Daoy (cell line): ENCODE measurements at regions not wholly inside any gene's neighbourhood (a gene's known extent, or its start where the extent isn't known, plus 50 kb on each side); places are given as distances from the start of the nearest gene placed in this dataset.

Experiments used
- DNase-seq: peaks from one replicate; pipeline ENCODE4 v3.0.0-alpha.2; 2015; ENCODE audit warnings: low read depth

DNA sequence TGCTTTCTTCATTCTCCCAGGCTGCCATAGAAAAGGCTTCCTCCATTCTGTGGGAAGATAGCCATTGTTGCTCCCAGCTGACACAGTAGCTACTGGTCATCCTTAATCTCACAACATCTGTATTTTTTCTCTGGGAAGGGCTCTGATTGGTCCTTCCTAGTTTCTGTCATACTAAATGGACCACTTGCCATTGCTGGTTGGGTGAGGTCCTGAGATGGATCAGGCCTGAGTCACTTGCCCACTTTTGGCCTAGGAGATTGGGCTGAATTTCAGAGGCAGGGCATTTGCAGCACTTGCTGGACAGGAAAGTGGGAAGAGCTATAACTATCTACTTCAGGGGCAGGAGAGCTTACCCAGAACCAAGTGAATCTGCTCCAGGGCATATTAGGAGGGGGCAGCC is 106.5 kb upstream of the PROK2 start:
- no peak for DNase-seq

DNA sequence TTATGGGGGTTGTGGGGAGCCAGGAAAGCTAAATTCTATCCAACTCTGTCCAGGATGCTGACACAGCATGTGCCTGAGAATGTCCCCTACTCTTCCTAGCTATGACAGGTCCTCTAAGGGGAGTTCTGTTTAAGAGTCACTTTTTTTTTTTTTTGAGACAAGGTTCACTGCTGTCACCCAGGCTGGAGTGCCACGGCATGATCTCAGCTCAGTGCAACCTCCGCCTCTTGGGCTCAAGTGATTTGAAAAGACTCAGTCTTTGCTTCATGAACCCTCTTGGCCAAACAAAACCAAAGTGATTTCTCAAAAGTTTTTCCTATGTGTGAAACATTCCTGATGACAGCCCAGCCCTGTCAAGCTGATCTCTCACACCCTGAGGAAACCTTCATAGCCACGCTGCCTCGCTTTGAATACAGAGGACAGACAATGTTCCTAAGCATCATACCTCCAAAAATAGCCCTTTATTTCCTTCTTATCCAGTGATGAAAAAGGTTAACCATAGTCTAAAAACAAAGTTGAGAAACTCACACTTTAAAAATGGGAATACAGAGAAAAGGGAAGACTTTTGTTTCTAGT is 105.5 kb upstream of the PROK2 start:
- no peak for DNase-seq

DNA sequence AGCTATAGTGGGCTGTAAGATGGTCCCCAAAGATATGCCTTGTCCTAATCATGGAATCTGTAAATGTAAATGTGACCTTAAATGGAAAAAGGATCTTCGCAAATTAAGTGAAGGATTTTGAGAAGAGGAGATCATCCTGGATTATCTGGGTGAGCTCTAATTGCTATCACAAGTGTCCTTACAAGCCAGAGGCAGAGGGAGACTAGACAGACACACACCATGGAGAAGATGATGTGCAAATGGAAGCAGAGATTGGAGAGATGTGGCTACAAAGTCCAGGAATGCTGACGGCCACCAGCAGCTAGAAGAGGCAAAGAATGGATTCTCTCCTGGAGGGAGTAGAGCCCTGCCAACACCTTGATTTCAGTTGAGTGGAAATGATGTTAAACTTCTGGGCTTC is 102.3 kb upstream of the PROK2 start:
- no peak for DNase-seq

DNA sequence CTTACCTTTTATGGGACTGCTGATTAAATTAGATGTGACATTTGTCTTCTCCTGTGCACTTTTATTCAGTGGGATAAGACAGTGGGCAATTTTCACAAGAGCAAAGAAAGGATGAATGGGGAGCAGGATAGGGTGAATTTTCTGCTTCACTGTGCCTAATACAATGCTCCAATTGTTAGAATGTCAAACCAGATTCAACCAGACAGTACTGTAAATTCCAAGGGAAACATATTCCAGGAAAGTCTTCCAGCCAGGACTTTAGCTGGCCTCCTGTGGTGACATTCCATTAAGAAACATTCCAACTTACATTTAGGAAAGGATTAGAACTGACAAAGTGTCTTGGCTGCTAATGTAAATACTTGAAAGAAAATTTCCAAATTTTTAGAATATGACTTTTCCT is 100.1 kb upstream of the PROK2 start:
- no peak for DNase-seq

DNA sequence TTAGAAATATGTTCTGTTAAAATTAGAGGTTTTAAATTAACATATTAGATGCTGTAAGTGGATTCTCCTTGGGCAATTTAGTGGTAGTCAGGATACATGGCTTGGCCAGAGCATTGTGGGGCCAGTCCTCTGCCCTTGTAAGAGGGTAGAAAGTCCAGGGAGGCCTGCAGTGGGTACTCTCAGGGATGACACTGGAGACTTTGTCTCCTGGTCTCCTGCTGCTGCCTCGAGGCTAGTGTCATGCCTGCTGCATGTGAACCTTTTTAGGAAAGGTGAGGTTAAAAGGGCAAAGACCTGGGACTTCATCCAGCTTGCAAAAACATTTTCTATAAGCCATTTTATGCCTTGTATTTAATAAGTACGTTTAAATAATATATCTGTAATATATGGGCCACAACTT is 96.8 kb upstream of the PROK2 start:
- DNase-seq, result no peak

DNA sequence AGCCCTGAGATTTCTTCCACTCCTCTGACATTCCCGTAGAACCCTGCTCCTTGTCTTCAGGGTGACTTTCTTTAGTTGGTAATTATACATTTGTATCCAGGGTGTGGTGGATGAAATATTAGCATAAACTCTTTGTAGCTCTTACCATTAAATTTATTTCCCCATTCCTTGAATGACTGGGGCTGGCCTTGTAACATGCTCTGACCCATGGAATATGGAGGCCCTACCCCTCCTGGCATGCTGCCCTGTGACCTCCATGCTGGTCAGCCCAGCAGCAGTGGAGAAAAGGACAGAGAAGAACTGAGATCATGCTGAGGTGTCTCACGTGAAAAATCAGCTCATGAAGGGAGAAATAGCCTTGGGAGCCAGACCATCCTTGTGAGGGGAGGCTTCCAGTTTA is 96.1 kb upstream of the PROK2 start:
- no peak for DNase-seq

DNA sequence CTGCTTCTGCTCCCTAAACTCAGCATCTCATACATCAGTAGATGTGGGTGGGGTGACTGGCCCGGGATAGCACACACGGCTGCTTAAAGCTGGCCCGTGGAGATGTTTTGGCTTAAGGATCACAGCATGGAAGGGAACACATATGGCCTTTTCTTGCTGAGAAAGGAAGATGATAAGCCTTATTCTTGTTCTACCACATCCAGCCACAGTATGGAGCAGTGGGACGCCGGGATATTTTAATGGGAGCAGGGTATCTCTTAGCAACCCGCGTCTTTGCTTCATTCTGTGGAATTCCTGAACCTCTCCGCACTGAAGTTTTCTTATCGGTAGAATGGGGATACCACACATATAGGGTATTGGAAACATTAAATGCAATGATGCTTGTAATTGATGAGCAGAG is 94.1 kb upstream of the PROK2 start:
- no peak for DNase-seq

DNA sequence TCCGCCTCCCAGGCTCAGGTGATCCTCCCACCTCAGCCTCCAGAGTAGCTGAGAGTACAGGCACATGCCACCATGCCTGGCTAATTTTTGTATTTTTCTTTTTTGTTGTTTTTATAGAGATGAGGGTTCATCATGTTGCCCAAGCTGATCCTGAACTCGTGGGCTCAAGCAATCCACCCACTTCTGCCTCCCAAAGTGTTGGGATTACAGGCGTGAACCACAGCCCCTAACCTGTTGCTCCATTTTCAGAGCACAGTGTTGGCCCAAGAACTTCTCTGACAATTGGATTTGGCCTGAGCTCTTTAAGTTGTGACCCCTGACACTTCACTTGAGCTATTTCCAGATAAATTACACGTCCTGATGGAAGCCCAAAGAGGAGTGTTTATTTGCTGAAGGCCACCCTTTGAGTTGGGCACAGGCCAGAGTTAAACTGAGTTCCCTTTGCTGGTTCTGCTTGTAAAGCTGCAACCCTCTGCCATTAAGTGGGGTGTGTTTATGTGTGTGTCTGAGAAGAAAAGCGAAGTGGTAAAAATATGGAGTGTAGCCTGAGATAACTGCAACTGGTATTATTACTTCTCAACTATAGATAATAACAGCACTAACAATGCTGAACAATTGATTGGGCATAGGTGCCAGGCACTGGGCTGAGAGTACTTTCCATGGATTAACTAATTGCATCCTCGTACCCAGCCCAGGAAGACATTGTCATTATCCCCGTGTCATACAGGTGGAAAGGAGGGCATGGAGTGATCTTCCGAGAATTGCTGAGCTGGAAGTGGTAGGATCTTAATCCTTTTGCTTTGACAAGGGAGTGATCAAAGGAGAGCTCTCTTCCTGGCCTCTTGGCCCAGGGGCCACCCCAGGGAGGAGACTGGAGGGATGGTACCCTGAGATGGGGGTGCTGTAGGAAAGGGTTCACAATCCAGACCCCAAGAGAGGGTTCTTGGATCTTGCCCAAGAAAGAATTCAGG is 91.5 kb upstream of the PROK2 start:
- DNase-seq, result no peak

DNA sequence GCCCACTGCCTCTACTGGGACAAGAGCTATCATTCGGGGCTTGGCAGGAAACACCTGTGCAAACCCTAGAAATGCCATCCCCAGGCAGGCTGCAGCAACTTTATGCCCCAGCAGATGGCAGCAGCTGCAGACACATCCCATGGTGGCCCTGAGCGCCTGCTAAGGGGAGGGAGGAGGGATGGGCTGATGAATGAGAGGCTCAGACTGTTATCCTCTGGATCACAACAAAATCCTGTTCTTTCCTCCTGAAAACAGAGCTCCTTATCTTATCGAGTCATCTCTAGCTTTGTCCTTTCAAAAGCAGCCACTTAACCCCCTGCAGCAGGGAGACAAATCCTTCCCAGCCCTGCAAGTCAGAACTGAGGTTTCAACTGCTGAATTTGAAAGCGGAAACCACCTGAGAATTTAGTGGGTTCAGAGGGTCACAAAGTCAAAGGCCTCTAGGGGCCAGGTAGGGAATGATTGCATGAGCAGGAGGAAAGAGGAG is 90.6 kb upstream of the PROK2 start:
- peak; percentile 68 for DNase-seq

DNA sequence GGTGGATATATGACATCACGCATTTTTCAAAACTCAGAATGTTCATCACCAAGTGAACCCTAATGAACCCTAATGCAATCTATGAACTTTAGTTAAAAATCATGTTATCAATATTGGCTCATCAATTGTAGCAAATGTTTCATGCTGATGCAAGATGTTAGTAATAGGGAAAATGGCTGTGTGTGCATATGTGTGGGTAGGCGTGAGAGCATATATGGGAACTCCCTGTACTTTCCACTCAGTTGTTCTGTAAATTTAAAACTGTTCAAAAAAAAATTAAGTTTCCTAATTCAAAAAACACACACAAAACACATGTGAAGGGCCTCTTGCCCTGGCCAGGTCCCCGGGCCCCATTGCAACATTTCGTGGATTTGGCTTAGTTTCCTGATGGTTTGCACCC is 89.7 kb upstream of the PROK2 start:
- DNase-seq, result no peak

DNA sequence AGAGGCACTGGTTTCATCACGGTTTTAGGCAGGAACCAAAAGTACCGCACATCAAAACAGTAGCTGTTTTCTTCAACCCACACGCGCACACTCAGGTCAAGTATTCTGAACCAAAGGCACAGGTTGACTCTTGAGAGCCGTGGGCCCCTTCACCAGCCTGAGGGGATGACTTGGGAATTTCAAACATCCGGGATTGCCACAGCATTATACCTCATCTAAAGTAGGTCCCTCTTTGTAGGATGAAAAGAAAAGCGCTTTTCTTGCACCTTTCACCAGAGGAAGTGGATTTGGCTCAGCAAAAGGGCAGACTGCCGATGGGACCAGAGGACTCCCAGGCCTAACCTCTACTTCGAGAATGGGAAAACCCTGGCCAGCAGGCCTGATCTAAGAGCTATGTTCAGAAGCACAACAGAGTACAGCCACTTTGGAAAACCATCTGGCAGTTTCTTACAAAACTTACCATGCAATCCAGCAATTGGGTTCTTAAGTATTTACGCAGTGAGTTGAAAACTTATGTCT is 88.2 kb upstream of the PROK2 start:
- no peak for DNase-seq

DNA sequence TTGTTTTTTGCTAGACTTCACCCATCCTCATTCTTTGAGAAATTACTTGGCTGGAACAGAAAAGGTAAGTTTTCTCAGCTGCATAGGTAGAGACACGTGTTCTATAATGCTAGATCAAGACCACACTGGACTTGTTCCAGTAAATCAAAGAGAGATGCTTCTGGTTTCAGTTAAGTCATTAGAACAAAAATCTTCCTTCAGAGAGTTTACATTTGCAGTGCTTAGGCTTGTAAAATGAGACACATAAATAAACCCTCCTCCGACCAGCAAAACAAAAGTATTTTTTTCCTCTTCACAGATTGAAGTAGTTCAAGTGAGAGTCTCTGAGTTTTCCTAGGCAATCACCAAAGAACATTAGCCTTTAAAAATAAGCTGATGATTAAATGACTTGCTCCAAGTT is 87.3 kb upstream of the PROK2 start:
- DNase-seq, result no peak

DNA sequence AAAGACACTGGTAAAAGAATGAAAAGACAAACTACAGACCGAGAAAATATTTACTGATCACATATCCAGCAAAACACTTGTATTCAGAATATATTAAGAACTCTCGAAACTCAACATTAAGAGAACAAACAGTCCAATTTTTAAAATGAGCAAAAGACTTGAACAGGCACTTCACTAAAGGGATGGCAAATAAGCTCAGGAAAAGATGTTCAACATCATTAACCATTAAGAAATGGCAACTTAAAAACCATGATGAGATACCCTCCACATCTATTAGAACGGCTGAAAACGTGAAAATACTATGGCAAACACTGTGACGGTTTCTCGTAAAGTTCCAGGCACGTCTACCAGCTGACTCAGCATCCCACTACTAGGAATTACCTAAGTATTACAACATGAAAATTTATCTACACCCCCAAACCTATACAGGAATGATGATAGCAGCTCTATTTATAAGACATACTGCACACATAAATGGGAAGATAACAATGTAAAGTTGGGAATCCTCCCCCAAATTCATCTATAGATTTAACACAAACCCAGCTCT is 86.1 kb upstream of the PROK2 start:
- DNase-seq, result no peak

DNA sequence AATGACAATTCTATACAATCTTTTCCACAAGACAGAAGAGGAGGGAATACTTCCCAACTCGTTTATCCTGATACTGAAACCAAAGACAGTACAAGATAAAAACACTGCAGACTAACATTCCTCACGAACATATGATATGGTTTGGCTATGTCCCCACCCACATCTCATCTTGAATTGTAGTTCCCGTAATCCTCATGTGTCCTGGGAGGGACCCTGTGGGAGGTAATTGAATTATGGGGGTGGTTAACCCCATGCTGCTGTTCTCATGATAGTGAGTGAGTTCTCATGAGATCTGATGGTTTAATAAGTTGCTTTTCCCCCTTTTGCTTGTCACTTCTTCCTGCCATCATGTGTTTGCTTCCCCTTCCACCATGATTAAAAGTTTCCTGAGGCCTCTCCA is 83.9 kb upstream of the PROK2 start:
- no peak for DNase-seq

DNA sequence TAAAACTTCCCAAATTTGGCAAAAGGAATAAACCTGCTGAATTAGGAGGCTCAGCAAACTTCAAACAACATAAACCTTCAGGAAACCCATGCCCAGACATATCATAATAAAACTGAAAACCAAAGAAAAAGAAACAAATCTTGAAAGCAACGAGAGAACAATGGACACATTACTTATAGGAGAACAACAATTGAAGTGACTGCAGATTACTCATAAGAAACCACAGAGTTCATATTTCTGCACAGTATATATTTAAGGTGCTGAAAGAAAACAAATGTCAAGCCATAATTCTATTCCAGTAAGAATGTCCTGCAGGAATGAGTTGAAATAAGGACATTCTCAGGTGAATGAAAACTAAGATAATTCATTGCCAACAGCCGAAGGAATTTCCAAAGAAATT is 80.8 kb upstream of the PROK2 start:
- no peak for DNase-seq

DNA sequence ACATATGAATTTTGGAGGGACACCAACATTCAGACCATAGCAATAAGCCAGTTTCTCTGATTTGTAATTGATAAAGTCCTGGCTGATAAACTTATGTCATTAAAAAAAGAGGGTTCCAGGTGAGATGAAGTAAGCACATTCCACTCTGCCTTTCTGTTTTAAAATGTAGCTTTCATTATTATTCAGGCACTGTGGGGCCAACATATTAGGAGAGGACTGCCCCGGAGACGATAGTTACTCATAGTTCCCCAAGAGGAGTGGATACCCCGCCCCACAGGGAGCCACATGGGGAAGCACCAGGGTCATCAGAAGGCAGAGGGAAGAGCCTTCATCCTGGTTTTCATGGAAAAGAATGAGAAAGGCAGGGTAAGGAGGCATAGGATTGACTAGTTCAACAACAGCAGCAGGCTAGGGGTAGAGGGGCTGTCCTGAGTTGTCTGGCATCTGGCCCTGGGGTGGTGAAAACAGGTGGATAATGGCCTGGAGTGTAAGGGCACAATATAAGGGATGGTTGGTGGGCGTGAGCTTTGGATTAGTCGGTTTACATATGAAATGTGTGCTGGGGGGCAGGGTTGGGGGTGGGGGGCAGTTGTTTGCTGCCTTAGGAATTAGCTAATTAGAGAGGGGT is 78.7 kb upstream of the PROK2 start:
- DNase-seq, result no peak

DNA sequence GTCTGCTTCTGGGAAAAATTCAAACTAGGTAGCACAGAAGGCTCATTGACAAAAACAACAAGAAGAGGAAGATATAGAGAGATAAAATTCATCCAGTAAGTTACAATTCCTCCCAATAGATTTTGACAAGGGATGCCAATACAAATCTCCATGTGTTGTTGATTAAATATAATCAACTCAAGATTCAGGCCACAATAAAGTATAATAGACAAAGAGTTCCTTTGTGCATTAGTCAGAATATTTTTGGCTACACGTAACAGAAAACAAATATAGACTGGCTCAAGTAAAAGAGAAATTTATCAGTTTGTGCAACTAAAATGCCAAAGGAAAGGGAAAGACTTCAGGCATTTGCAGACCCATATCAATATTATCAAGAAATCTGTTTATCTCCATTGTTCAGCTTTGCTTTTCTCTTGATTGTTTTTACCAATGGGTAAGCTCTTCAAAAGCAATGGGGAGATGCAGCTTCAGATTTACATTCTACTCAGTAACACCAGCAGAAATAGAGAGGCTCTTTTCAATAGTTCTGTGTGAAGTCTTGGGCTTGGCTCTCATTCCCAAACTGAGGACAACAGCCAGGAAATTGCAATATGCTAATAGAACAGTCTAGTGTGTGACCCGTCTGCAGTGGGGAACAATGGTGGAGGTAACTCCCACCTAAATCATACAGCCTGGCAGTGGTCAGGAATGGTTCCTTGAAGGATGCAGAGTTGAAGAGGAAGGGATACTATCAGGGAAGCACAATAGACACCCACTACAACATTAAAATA is 77.6 kb upstream of the PROK2 start:
- DNase-seq, result no peak

DNA sequence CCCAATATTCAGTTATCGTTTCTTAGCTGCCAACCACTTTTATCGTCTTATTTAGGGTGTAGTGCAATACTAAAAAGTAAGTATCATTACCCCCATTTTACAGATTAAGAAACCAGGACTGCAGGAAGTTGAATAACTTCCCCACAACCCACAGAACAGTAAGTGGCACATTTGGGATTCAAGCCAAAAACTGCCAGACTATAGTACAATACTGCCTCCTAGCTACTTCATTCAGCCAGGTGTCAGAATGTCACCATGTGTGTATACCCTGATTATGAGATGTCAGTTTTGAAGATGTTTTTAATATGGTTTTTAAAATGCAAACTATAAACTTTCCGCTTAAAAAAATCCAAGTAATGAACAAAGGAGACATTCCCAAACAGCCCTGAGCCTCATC is 74.2 kb upstream of the PROK2 start:
- peak; percentile 49 for DNase-seq

DNA sequence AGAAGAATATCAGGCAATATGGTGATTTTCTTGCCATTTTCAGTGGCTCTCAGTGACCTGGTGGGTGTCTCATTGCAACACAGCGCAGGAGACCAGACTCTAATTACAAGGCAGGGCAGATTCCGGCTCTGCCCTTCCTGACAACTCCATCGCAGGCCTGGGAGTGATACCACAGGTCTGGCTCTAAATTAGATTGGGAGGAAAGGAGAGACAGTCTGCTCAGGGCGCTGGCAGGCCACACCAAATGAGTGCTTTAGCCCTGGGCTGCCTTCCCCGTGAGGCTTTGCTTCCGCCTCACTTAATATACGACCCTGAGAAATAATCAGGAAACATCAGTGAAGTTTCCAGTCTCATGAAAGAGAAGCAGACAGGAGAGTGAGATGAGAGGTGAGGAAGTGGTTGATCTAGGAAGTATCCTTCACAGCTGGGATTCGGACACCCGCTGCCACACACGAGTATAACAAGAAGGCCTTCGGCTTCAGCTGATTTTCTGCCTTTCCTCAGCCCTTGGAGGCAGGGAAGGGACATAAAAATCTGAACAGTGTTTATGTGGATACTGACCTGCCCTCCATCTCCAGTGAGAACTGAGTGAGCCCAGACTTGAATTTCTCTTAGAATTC is 73.7 kb upstream of the PROK2 start:
- no peak for DNase-seq

DNA sequence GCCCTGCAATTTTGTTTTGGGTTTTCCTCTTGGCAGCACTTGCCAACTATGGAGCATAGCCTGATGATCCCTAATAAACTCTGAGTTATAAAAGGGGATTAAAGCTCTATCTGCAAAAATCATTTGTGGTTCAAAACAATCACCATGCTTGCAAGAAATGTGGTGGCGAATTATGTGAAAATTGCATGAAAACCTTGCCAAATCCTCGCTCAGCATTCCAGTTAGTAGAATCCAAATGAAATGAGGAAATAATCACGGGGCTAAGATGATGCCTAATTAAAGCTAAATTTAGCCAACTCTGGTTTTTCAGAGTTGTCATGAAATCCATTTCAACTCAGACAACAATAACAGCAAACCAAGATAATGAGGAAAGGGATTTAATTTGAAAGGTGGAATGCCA is 73.0 kb upstream of the PROK2 start:
- no peak for DNase-seq

DNA sequence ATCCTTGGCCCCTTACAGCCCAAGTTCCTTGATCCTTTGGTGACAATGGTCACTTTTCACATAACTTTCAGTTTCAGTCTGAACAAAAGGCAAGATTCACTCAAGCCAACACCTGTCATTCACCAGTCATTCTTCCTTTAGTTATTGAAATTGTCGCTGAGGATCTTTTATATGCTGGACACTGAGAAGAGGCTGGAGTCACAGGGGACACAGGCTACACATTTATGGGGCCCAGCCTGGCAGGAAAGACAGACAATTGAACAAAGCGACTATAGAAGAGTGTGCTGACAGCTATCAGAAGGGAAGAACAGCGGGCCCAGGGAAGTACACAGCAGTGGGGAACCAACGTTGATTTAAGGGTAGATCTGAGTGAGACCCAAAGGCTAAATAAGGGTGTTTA is 69.8 kb upstream of the PROK2 start:
- DNase-seq, result no peak
